Activated B cell treated with CpG ODN at 0.5 μM for 24 hours (primary cell): ENCODE measurements at regions not wholly inside any gene's neighbourhood (a gene's known extent, or its start where the extent isn't known, plus 50 kb on each side); places are given as distances from the start of the nearest gene placed in this dataset.

Source experiments
- ATAC-seq: fragments of 200-7000 bp; cut with Tn5 transposase; one replicate; pipeline ENCODE4 v1.10.0; 2021; ENCODE audit warnings: low read depth, mild to moderate bottlenecking, moderate library complexity
- CTCF ChIA-PET: fragments of 350-600 bp; sonication (Branson Sonifier 250); formaldehyde crosslinking; loops from one replicate; lab custom pipeline; 2021; ENCODE audit warnings: antibody characterized with exemption; lab: Charles Lee
- POLR2A ChIA-PET: fragments of 350-600 bp; sonication (Branson Sonifier 250); formaldehyde crosslinking; loops from one replicate; lab custom pipeline; 2021; ENCODE audit warnings: antibody characterized with exemption; lab: Charles Lee
- DNase-seq: peaks from one replicate; pipeline ENCODE4 v3.0.0; 2022
- H3K27ac Mint-ChIP-seq: one replicate; pipeline ENCODE4 v1.8.0; 2020; ENCODE audit warnings: mixed read lengths
- H3K27me3 Mint-ChIP-seq: one replicate; pipeline ENCODE4 v1.8.0; 2021; ENCODE audit warnings: mixed read lengths
- H3K36me3 Mint-ChIP-seq: one replicate; pipeline ENCODE4 v1.8.0; 2021; ENCODE audit warnings: low read depth, mixed read lengths
- H3K4me1 Mint-ChIP-seq: one replicate; pipeline ENCODE4 v1.8.0; 2021; ENCODE audit warnings: mixed read lengths
- H3K4me3 Mint-ChIP-seq: one replicate; pipeline ENCODE4 v1.8.0; 2020; ENCODE audit warnings: mild to moderate bottlenecking, mixed read lengths
- H3K9me3 Mint-ChIP-seq: one replicate; pipeline ENCODE4 v1.8.0; 2020; ENCODE audit warnings: mixed read lengths
- CTCF ChIP-seq: fragments of 200-600 bp; IDR thresholded peaks from one replicate; pipeline ENCODE4 v1.8.0; 2022; ENCODE audit warnings: antibody characterized with exemption, mild to moderate bottlenecking
- intact Hi-C: fragments of 100-400 bp; cut with micrococcal nuclease; formaldehyde crosslinking; loops from one replicate; pipeline ENCODE4 v1.15.1; 2024

- intact Hi-C loops: no loop called here
- ATAC-seq: no peak
Measured at GRCh38 chr10:78627254-78627795, 441.4 kb upstream of the ZMIZ1 start.

GRCh38 chr10:78628976-78629375 lies 439.8 kb upstream of the ZMIZ1 start:
- Mint-ChIP-seq H3K4me1 (no peaks in the 10 kb centered on the region), H3K4me3 (no peak overlapping the region), H3K9me3 (no peaks in the 10 kb centered on the region), H3K27ac (no peak overlapping the region), H3K27me3 (peaks cover 14% of the 10 kb centered on the region), H3K36me3 (no peaks in the 10 kb centered on the region)
- intact Hi-C loops: no loop called here
- DNase-seq (no peak), ATAC-seq (no peak)
- ChIA-PET CTCF (no interaction called here), POLR2A (no interaction called here)
- no peak for TF ChIP-seq CTCF

More at GRCh38 chr10:78627254-78627795, 441.4 kb upstream of the ZMIZ1 start:
- no peak overlapping the region for H3K4me3 Mint-ChIP-seq
- H3K27ac Mint-ChIP-seq: no peak overlapping the region
- DNase-seq: no peak
- ChIA-PET CTCF (no interaction called here), POLR2A (no interaction called here)
- H3K9me3 Mint-ChIP-seq: no peaks in the 10 kb centered on the region
- H3K36me3 Mint-ChIP-seq: no peaks in the 10 kb centered on the region
- no peaks in the 10 kb centered on the region for H3K4me1 Mint-ChIP-seq
- peaks cover 21% of the 10 kb centered on the region for H3K27me3 Mint-ChIP-seq
- TF ChIP-seq CTCF: no peak

GRCh38 chr10:78629773-78630172 lies 439.0 kb upstream of the ZMIZ1 start:
- H3K27ac Mint-ChIP-seq: no peak overlapping the region
- no peaks in the 10 kb centered on the region for H3K4me1 Mint-ChIP-seq
- no peak for DNase-seq
- H3K4me3 Mint-ChIP-seq: no peak overlapping the region
- H3K36me3 Mint-ChIP-seq: no peaks in the 10 kb centered on the region
- POLR2A ChIA-PET: no interaction called here
- H3K27me3 Mint-ChIP-seq: peaks cover 17% of the 10 kb centered on the region
- ATAC-seq: no peak
- no peak for TF ChIP-seq CTCF
- no peaks in the 10 kb centered on the region for H3K9me3 Mint-ChIP-seq
- CTCF ChIA-PET: no interaction called here
- intact Hi-C loops: no loop called here

GRCh38 chr10:78630944-78631838 lies 437.6 kb upstream of the ZMIZ1 start:
- ChIA-PET CTCF (no interaction called here), POLR2A (no interaction called here)
- no peaks in the 10 kb centered on the region for H3K36me3 Mint-ChIP-seq
- peaks cover 19% of the 10 kb centered on the region for H3K27me3 Mint-ChIP-seq
- TF ChIP-seq CTCF: no peak
- no peak overlapping the region for H3K4me3 Mint-ChIP-seq
- DNase-seq: no peak
- H3K9me3 Mint-ChIP-seq: no peaks in the 10 kb centered on the region
- H3K4me1 Mint-ChIP-seq: no peaks in the 10 kb centered on the region
- no peak for ATAC-seq
- no peak overlapping the region for H3K27ac Mint-ChIP-seq
- intact Hi-C loops: no loop called here

DNA sequence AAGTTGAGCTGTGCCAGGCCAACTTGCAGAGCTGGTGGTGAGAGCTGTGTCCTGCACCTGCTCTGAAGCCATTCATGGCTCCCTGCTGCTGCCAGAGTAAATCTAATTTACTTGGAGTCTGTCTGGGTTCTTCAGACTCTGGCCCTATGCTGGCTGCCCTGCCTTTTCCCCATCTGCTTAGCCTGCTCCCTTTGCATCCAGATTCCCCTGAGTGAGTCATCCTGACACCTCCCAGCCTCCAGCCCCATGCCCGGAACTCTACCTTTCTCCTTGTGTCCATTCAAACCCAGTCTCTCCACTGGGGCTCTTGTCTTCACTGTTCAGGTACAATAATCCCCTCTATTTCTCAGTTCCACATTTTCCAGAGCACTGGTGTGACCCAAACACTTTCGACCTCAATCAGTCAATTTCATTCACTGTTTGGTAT lies 434.4 kb upstream of the ZMIZ1 start:
- DNase-seq (no peak), ATAC-seq (no peak)
- POLR2A ChIA-PET: no interaction called here
- Mint-ChIP-seq H3K27me3 (peaks cover 8% of the 10 kb centered on the region), H3K9me3 (no peaks in the 10 kb centered on the region), H3K4me3 (no peak overlapping the region), H3K36me3 (no peaks in the 10 kb centered on the region), H3K27ac (no peak overlapping the region), H3K4me1 (no peaks in the 10 kb centered on the region)
- TF ChIP-seq CTCF: no peak
- CTCF ChIA-PET: no interaction called here
- intact Hi-C loops: no loop called here
